ENCODE measurements at regions not wholly inside any gene's neighbourhood (a gene's known extent, or its start where the extent isn't known, plus 50 kb on each side); places are given as distances from the start of the nearest gene placed in this dataset.

- H2AFZ ChIP-seq, result no peak overlapping the region
- CTCF ChIA-PET, result no interaction called here
- H3K36me3 ChIP-seq (ENCODE audit: low read depth), result no peaks in the 10 kb centered on the region
- no peaks in the 10 kb centered on the region for H3K79me2 ChIP-seq (ENCODE audit: low read depth)
- no TSS peak for BruUV-seq (replicated peaks)
- no peaks in the 10 kb centered on the region for H3K9me3 ChIP-seq (ENCODE audit: insufficient read depth, low read depth)
- intact Hi-C loops (cut with micrococcal nuclease; ENCODE audit: unreplicated experiment), result no loop called here
- TF ChIP-seq CTCF (conservative IDR thresholded peaks at IDR 0.05), result no peak
- no peak for TF ChIP-seq EZH2 (IDR thresholded peaks at IDR 0.05; ENCODE audit: low read depth)
- H3K27me3 ChIP-seq (ENCODE audit: insufficient read depth, low read depth), result no peaks in the 10 kb centered on the region
- H3K4me1 ChIP-seq (replicated peaks; ENCODE audit: insufficient read depth), result no peaks in the 10 kb centered on the region
- H3K4me2 ChIP-seq, result no peak overlapping the region
- no peak overlapping the region for H3K27ac ChIP-seq
- no peaks in the 10 kb centered on the region for H3F3A ChIP-seq (ENCODE audit: insufficient read depth, low read depth)
- H3K4me3 ChIP-seq, result no peak overlapping the region
- H3K9me2 ChIP-seq (ENCODE audit: insufficient read depth), result no peaks in the 10 kb centered on the region
- no peak for DNase-seq
- POLR2A ChIA-PET (ENCODE audit: unreplicated experiment), result no interaction called here
- no peaks in the 10 kb centered on the region for H4K20me1 ChIP-seq (ENCODE audit: insufficient read depth)
These were observed 211.5 kb upstream of the CSNK1A1L start for GRCh38 chr13:37316935-37317334.

DNA sequence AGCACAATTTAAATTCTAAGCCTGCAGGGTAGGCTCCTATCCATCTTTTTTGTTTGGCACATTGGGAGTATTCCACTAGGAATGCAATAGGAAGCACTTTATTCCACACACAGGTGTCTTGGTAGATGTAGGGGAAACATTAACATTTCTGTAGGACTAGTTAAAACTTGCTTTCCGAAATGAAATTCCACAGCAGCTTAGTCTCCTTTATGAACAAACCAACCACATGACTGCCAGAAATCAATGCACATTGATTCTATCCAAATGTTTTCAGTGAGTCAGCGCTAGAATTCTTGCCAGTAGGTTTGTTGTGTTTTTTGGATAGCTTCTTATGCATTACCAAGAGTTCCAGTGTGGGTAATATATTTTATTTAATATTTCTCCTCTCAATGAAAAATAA is 207.9 kb upstream of the CSNK1A1L start:
- CTCF ChIA-PET, result no interaction called here
- 0 out of 2 replicates have a peak overlapping the region, but pooled peaks have one; percentile 27 for H2AFZ ChIP-seq

GRCh38 chr13:37306778-37307544 is 201.5 kb upstream of the CSNK1A1L start:
- H3K27me3 ChIP-seq (ENCODE audit: insufficient read depth, low read depth), result no peaks in the 10 kb centered on the region
- 0 out of 2 replicates have a peak, but pooled peaks cover 7% of the 10 kb centered on the region for H3K4me1 ChIP-seq (replicated peaks; ENCODE audit: insufficient read depth)
- TF ChIP-seq CTCF (conservative IDR thresholded peaks at IDR 0.05) (no peak), EZH2 (IDR thresholded peaks at IDR 0.05; ENCODE audit: low read depth) (no peak)
- H3K79me2 ChIP-seq (ENCODE audit: low read depth), result no peaks in the 10 kb centered on the region
- BruUV-seq (replicated peaks), result no TSS peak
- H2AFZ ChIP-seq, result no peak overlapping the region; the same call in 1 of the 2 replicates
- peak in 1 of 2 experiments; percentile 1 for DNase-seq
- no peak overlapping the region for H3K27ac ChIP-seq
- H3K9me3 ChIP-seq (ENCODE audit: insufficient read depth, low read depth), result 0 out of 2 replicates have a peak, but pooled peaks cover 3% of the 10 kb centered on the region
- no peaks in the 10 kb centered on the region for H4K20me1 ChIP-seq (ENCODE audit: insufficient read depth)
- no peak overlapping the region for H3K4me3 ChIP-seq
- no peaks in the 10 kb centered on the region for H3K36me3 ChIP-seq (ENCODE audit: low read depth)
- no peaks in the 10 kb centered on the region for H3K9me2 ChIP-seq (ENCODE audit: insufficient read depth)
- no peak overlapping the region for H3K4me2 ChIP-seq
- intact Hi-C loops (cut with micrococcal nuclease; ENCODE audit: unreplicated experiment), result no loop called here
- ChIA-PET CTCF (no interaction called here), POLR2A (ENCODE audit: unreplicated experiment) (no interaction called here)
- no peaks in the 10 kb centered on the region for H3F3A ChIP-seq (ENCODE audit: insufficient read depth, low read depth)

More for the DNA sequence above, 207.9 kb upstream of the CSNK1A1L start:
- no peaks in the 10 kb centered on the region for H3K79me2 ChIP-seq (ENCODE audit: low read depth)
- intact Hi-C loops (cut with micrococcal nuclease; ENCODE audit: unreplicated experiment), result no loop called here
- H3K4me3 ChIP-seq, result no peak overlapping the region
- no peaks in the 10 kb centered on the region for H4K20me1 ChIP-seq (ENCODE audit: insufficient read depth)
- BruUV-seq (replicated peaks), result no TSS peak
- H3F3A ChIP-seq (ENCODE audit: insufficient read depth, low read depth), result no peaks in the 10 kb centered on the region
- no peak overlapping the region for H3K27ac ChIP-seq
- H3K9me2 ChIP-seq (ENCODE audit: insufficient read depth), result no peaks in the 10 kb centered on the region
- POLR2A ChIA-PET (ENCODE audit: unreplicated experiment), result no interaction called here
- H3K36me3 ChIP-seq (ENCODE audit: low read depth), result no peaks in the 10 kb centered on the region
- H3K4me2 ChIP-seq, result no peak overlapping the region
- H3K27me3 ChIP-seq (ENCODE audit: insufficient read depth, low read depth), result no peaks in the 10 kb centered on the region
- H3K9me3 ChIP-seq (ENCODE audit: insufficient read depth, low read depth), result no peaks in the 10 kb centered on the region
- H3K4me1 ChIP-seq (replicated peaks; ENCODE audit: insufficient read depth), result no peaks in the 10 kb centered on the region
- TF ChIP-seq CTCF (conservative IDR thresholded peaks at IDR 0.05), result no peak
- no peak for TF ChIP-seq EZH2 (IDR thresholded peaks at IDR 0.05; ENCODE audit: low read depth)
- DNase-seq, result no peak
